GM19463 (cell line): ENCODE measurements at regions not wholly inside any gene's neighbourhood (a gene's known extent, or its start where the extent isn't known, plus 50 kb on each side); places are given as distances from the start of the nearest gene placed in this dataset.

Experiments used
- ATAC-seq: cut with Tn5 transposase; IDR thresholded peaks from one replicate; pipeline ENCODE4 v1.9.1; 2021; ENCODE audit warnings: mild to moderate bottlenecking, moderate library complexity; ENCODE audit not compliant: unreplicated experiment

DNA sequence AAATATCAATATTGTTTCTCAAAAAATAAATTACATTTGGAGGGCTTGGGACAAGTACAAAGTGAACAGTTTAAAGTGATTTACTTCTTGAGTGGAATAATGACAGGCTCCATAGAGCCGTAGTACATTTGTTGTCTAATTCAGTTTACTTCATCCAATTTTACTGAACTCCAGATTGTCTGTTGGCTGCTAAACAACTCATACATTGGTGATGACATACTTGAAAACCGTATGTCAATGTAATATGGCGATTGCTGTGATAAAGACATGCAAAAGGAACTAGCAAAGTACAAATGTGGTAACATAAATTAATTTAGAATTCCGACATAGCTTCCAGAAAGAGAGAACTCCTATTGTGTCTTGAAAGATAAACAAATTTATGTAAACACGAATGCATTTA lies 1197.5 kb upstream of the CDH18 start:
- no peak for ATAC-seq

DNA sequence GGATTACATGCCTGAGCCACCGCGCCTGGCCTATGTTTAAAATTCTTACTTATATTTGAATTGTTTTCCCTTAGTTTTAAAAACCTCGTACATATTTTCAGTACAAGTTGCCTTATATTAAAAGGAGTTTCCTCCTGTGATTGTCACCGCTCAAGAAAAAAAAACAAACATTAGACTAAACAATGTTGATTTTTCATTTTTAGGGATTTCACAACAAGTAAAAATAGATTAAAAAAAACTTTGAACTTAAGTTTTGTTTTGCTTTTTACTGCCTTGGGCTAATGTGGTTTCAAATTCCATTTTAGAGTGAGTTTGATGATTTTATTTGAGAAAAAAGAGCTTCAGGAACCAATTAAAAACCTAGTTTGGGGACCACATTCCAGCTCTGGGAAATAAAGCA lies 1196.6 kb upstream of the CDH18 start:
- ATAC-seq: no peak

DNA sequence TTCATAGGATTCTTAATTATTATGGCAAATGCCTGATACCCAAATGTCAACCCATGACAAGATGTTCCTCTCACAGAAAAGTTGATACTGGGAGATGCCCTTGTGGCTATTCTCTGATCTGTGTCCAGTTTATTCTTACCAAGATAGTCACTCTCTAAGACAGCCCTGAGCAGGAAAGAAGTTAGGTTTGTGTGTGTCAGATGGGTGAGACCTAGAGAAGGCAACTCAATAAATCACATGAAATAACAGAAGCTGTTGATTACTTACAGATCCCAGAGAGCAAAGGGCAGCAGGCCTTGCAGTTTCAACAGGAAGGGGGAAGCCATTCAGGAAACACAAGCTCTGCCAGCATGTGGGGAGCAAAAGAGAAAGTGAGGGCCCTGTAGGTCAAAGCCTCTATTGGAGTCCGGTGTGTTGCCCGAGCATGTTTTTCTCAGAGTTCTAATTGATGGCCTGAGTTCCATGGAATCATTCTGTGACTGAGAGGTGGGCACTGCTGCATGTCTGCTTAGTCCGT lies 1193.7 kb upstream of the CDH18 start:
- ATAC-seq: no peak

DNA sequence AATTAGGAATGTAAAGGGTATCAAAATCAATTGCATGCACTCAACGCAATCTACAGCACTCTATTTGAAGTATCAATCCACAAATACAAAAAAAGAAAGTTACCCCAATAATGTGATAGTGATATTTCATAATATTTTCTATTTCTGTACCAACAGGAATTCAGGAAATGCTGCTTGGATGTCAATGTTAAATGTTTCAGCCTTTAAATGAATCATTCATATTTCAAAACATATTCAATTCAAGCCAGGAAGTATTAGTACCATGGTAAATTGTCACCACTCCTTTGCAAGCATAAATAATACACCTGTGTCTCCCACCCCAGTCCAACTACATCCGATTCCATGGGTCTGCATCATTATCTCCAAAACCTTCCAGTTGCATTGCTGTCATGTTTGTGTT lies 1185.5 kb upstream of the CDH18 start:
- no peak for ATAC-seq

DNA sequence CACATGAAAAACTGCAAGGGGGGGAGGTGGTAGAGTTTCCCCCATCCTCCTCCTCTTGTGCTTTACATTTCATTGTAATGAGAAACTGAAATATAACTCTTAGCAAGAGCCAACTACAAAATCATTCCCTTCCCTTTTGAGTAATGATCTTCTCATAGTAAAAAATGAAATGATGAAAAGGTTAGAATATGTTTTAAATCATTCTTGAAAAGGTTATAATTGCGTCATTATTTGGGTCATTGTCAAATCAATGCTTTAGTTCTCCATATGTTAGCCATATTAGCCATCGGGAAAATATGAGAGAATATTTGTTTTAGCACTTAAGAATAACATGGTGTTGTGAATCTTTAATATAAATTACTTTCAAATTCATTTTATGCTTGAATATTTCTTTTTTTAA lies 1185.0 kb upstream of the CDH18 start:
- ATAC-seq: no peak

DNA sequence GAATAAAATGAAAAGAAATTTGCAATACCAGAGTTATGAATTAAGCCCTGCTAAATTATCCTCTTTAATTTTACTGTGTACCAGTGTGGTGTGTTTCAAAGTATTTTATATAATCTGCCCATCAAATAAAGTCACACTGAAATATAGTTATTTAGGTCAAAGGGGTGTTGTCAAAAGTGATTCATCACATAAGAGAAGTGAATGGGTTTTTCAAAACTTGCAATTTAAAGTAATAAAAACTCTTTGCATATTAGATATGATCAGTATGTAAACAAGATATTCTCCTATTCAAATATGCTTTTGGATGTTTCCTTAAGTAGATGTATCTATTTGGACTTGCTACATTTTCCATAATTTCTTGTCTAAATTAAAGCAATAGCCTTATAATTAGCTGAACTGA lies 1183.0 kb upstream of the CDH18 start:
- ATAC-seq: no peak

DNA sequence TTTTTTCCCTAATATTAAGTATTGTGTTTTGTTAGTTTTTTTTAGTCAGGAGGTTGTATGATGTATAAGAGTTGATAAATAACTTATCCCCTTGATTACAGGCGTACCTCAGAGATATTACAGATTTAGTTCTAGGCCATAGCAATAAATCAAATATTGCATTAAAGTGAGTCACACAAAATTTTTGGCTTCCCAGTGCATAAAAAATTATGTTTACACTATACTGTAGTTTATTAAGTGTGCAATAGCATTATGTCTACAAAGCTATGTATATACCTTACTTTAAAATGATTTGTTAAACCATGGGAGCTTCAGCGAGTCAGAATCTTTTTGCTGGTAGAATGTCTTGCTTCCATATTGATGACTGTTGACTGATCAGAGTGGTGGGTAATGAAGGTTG lies 1180.6 kb upstream of the CDH18 start:
- ATAC-seq: no peak

DNA sequence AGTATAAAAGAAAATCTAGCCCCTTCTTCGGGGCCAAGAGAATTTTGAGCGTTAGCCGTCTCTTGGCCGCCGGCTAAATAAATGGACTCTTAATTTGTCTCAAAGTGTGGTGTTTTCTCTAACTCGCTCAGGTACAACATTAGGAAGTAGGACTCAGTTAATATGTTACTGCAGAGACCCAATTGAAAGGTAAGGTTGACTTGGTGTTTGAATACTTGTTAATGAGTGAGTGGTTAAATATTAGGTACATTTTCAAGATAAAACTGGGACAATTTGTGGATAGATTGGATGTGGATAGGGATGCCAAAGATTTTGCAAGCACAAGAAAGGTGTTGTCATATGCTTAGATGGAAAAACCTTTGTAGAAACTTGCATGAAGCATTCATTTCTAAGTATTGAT lies 1177.3 kb upstream of the CDH18 start:
- ATAC-seq: no peak

DNA sequence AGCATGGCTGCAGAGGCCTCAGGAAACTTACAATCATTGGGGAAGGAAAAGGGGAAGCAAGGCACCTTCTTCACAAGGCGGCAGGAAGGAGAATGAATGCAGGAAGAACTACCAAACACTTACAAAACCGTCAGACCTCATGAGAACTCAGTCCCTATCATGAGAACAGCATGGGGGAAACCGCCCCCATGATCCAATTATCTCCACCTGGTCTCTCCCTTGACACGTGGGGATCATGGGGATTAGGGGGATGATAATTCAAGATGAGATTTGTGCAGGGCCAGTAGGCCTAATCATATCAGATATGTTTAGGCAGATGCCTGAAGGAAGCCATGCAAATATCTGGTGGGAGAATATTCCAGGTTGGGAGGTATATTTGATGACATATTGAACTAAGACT lies 1176.4 kb upstream of the CDH18 start:
- ATAC-seq: no peak

DNA sequence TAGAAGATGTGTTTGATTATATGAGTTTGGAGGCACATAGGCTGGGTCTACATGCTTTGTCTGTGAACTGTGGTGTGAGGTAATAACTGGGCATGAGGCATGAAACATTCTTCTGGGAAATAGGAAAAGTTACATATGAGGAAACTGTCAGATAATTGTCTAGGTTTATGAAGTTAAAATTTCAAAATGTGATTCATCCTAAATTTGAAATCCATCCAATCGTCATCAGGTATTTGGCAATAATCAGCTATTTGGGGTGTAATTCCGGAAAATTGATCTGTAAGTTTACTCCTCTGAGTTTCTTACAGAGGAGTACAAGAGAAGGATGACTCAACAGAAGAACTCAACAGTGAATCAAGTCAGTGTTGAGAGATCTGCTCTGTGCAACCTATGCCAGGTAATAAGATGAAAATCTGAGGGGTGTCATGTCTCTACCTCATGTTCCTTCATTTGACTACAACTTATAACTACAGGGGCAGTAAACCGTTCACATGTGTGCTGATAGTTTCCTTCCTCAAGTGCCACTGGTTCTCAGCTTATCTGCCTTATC lies 1171.6 kb upstream of the CDH18 start:
- no peak for ATAC-seq

DNA sequence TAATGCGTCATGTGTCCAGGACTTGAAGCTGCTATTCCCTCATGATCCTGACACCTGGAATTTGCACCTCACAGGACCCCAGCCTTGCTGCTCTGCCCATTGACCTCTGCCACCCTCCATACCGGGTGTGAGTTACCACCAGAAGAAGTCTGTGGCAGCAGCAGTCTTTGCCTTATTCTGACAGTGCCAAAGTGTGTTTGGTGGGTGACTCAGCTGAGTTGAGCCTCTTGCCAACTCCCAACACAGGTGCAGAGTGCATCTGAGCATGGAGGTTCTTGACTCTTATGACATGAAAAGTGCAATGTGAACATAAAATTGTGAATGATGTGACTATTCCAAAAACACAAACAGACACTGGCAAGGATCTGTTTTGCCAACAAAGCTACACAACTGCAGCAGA lies 1166.5 kb upstream of the CDH18 start:
- no peak for ATAC-seq

DNA sequence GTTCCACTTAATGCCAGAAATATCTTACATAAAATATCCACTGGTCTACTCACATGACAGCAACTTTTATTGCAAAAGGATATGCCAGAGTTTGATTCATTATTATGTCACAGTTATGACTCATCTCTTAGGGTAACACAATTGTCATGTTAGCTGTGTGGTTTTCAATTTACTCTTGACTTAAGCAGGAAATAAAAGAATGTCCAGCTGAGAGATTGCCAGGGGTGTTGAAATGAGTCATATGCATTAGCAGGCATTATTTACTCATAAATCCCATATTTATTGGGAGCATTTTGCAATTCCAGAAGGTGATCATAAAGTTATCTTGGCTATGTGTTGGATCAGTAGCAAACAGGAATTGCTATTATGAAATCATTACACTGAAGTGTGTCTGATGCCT lies 1164.6 kb upstream of the CDH18 start:
- ATAC-seq: no peak

DNA sequence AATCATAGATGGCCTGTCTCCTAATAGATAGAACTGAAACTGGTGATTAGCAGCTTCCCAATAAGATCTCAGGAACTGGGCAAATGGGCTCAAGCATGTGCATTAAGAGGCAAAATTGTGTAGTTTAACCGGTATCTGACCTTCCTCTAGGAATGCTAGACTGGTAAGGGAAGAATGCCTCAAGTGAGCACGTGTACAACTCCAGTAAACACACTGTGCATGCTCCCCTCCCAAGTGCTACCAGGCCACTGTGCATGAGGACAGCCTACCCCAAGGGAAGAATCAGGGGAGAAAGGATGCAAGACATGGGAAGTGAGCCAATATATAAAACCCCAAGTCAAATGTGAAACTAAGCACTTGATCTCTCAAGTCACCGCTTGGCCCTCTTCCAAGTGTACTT lies 1157.4 kb upstream of the CDH18 start:
- ATAC-seq: no peak

DNA sequence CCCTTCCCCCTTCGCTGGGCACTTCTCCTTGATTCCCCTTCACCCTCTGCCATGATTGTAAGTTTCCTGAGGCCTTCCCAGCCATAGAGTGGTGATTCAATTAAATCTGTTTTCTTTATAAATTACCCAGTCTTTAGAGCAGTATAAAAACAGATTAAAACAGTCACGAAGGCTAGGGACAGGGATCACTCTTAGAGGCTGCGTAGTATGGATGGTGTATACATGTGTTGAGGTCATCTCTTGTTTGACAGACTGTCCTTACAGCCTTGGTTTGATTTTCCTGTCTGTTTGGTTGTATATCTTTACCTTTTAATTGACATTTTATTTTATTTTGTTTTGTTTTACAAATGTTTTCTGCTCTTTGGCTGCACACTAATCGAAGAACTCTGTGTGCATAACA lies 1155.7 kb upstream of the CDH18 start:
- ATAC-seq: no peak

DNA sequence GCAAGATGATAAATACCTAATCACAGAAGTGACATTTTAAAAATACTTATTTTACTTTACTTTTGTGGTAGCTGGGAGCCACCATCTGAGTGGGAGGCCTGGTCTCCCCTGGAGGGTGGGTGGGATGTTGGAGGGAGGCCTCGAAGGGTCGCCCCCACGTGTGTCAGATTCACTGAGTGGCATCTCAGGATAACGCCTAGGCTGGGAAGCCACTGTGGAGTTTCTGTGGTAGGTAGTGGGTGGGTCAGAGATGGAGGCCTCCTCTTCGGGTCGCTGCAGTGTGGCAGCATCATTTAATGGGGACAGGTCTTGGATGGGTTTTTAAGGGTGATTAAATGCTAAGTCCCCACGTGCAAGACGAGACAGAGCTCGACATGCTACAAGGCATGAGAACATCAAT lies 1154.8 kb upstream of the CDH18 start:
- no peak for ATAC-seq

DNA sequence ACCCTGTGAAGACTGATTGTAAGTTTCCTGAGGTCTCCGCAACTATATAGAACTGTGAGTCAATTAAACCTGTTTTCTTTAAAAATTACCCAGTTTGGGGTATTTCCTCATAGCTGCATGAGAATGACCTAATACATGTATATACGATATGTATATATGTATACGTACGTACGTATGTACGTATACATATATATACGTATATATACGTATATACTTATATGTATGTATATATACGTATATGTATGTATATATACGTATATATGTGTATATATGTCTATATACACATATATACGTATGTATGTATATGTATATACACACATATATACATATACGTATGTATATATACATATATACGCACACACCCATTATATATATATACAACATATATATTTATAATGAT lies 1153.0 kb upstream of the CDH18 start:
- no peak for ATAC-seq

DNA sequence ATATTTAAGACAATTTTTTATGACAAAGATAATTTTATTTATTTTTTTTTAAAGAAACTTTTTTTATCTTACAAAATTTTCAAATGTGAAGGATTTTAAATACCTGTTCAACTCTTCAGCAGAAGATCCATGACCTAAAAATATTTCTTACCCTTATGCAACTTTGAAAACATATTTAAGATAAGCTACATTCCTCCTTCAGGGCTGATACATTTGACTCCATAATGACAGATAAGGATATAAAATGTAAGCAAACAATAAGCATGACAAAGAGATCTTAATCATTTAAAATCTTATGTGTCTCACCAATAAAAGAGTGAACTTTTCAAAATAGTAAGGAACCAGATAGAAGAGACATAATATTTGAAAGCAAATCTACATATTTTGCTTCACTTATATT lies 1138.2 kb upstream of the CDH18 start:
- ATAC-seq: no peak

DNA sequence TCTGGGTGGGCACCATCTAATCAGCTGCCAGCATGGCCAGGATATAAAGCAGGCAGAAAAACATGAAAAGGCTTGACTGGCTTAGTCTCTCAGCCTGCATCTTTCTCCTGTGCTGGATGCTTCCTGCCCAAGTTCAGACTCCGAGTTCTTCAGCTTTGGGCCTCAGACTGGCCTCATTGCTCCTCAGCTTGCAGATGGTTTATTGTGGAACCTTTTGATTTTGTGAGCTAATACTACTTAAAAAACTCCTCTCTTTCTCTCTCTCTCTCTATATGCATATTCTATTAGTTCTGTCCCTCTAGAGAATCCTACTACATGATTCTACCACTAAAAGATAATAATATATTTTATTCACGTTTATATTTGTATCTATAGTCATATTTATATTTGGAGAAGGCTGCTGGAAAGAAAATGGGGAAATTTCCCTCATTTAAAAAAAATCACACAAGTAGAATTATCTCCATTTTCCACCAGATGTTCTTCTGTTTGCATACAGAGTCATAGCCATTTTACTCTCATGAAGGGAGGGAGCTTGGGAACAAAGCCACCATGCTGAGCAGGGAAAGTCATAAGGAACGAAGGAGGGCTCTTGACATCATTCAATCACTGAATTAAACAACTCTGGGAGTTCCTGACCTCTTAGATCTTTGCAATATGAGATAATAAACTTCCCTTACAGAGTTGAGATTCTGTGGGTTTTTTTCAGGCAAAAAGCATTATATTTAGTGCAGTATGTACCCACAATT lies 1137.4 kb upstream of the CDH18 start:
- no peak for ATAC-seq

DNA sequence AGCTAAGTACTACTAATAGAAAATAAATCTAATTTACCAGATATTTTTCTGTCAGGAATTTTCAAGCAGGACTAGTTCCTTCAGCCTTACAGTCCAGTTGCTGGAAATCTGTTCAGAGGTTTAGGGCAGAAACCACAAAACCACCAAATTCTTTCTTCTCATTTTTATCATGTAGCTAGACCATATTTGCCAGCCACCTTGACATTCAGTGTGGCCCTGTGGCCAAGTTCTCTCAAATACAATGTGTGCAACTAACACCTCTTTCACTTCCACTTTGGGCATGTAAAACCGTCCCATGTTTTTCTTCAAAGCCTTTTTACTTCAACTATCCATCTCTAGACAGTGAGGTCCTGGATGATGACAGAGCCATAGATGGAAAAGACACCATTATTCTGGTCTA lies 1133.2 kb upstream of the CDH18 start:
- no peak for ATAC-seq

DNA sequence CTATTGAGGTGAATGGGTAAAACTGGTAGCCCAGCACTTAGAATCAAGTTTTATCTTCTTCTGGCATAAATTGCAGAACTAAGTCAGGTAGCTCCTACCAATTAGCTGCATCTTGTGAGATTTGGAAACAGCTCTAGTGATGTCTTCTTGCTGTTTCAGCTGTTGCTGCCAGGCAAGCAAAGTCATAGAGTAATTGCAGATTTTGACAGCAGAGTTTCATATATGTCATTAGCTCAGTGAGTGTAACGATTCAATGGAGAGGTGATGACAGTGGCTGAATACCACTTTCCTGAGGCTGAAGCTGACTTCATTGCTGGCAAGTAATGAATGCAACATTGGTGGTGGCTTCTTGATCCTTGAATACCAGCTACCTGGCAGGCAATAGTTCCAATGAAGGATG lies 1109.7 kb upstream of the CDH18 start:
- no peak for ATAC-seq

DNA sequence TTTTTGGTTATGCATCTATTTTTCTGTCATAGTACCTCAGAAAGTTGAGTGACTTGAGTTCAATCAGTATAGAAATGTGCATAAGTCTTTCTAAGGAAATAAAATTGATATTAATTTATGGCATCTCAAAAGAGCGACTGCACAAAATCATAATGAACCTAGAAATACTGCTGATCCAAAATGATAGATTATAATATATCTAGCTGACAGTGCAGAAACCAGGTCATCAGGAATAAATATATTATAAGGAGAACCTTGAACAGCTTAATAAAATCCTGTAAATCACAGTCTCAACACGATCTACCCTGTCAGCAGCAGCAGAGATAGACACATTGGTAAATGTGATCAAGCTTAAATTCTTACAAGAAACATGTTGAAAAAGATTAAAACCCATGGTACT lies 1106.6 kb upstream of the CDH18 start:
- no peak for ATAC-seq

DNA sequence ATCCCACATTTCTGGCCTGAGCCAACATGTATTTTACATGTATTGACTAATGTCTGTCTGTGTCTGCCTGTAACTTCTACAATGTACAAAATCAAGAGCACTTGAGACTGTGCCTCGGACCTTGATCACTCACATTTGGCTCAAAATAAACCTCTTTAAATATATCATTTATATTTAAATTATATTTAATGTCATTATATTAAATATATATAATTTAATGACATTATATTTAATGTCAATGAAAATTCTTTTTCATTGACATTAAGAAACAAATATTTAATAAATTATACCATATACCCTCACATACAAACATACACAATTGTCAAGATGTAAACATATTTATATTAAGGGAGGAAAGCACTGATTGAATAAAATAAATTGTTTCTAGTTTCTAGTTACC lies 1099.8 kb upstream of the CDH18 start:
- no peak for ATAC-seq

DNA sequence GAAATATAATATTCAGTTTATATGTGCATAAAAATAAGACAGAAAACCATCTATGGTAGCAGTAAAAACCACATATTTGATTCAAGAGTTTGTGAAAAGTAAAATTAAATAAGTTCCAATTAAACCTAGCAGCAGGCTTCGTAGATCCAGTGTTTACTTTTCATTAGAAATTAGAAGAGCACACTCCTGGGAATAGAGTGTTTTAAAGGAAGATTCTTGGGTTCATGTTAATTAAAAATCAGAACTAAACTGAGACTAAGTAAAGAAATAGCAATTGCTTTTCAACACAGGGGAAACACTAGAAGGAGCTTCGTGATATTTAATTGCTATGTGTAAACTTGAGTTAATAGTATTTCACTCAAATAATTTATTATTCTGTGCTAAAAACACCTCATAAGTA lies 1097.8 kb upstream of the CDH18 start:
- ATAC-seq: no peak
